ENCODE measurements at regions not wholly inside any gene's neighbourhood (a gene's known extent, or its start where the extent isn't known, plus 50 kb on each side); places are given as distances from the start of the nearest gene placed in this dataset.
"Not testable (repeated sequence)": the region's sequence is repeated elsewhere in the genome, so short reads cannot be mapped to it uniquely, and the experiment has no call there.

GRCh38 chr12:5173511-5174011 is 129.9 kb downstream of the KCNA5 start:
- DNase-seq (ENCODE audit: insufficient read length, low spot score, missing footprints) = no peak
- Histone ChIP-seq H3K4me2 (ENCODE audit: insufficient read depth, low read length) (no peak overlapping the region), H4K20me1 (ENCODE audit: insufficient read depth, low read length) (no peaks in the 10 kb centered on the region), H3K27me3 (ENCODE audit: insufficient read depth, low read length) (no peaks in the 10 kb centered on the region), H3K4me1 (ENCODE audit: insufficient read depth, low read length) (peaks cover 2% of the 10 kb centered on the region), H3K36me3 (ENCODE audit: insufficient read depth, low read length) (no peaks in the 10 kb centered on the region), H3K27ac (ENCODE audit: low read depth, low read length) (no peak overlapping the region), H3K4me3 (ENCODE audit: insufficient read depth, low read length) (no peak overlapping the region), H3K9me3 (ENCODE audit: low read depth, low read length) (no peaks in the 10 kb centered on the region), H2AFZ (ENCODE audit: low read length) (no peak overlapping the region), H3K79me2 (ENCODE audit: insufficient read depth, low read length) (no peaks in the 10 kb centered on the region)
- TF ChIP-seq, protein P1, sequence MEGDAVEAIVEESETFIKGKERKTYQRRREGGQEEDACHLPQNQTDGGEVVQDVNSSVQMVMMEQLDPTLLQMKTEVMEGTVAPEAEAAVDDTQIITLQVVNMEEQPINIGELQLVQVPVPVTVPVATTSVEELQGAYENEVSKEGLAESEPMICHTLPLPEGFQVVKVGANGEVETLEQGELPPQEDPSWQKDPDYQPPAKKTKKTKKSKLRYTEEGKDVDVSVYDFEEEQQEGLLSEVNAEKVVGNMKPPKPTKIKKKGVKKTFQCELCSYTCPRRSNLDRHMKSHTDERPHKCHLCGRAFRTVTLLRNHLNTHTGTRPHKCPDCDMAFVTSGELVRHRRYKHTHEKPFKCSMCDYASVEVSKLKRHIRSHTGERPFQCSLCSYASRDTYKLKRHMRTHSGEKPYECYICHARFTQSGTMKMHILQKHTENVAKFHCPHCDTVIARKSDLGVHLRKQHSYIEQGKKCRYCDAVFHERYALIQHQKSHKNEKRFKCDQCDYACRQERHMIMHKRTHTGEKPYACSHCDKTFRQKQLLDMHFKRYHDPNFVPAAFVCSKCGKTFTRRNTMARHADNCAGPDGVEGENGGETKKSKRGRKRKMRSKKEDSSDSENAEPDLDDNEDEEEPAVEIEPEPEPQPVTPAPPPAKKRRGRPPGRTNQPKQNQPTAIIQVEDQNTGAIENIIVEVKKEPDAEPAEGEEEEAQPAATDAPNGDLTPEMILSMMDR (IDR thresholded peaks at IDR 0.05; ENCODE audit: extremely low read depth, low read depth, low read length) = no peak

- H3K27me3 ChIP-seq (ENCODE audit: insufficient read depth, low read length); H3K4me1 ChIP-seq (ENCODE audit: insufficient read depth, low read length); H3K4me2 ChIP-seq (ENCODE audit: insufficient read depth, low read length); DNase-seq (ENCODE audit: insufficient read length, low spot score, missing footprints); H3K4me3 ChIP-seq (ENCODE audit: insufficient read depth, low read length); H3K79me2 ChIP-seq (ENCODE audit: insufficient read depth, low read length); H4K20me1 ChIP-seq (ENCODE audit: insufficient read depth, low read length); H3K27ac ChIP-seq (ENCODE audit: low read depth, low read length); H3K36me3 ChIP-seq (ENCODE audit: insufficient read depth, low read length); H3K9me3 ChIP-seq (ENCODE audit: low read depth, low read length); H2AFZ ChIP-seq (ENCODE audit: low read length): not testable (repeated sequence)
These were observed 131.7 kb downstream of the KCNA5 start for GRCh38 chr12:5175415-5175814.

DNA sequence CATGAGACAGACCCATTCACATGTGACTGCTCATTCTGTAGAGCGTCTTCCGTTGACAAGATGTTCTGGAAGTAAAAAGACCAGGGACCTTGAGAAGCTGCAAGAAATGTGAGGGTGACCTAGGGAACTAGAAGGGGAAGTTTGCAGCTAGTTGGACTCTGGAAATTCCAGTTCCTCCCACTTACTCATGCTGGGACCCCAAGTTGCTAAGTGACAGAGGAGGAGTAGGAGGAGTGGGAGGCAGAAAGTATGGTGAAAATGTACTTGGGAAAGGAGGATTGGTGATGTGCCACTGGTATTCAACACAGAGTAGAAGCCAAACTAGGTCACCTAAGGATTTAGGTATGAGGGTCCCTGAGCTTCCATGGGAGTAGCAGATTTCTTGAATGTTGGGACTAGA is 132.4 kb downstream of the KCNA5 start:
- Histone ChIP-seq H3K27ac (ENCODE audit: low read depth, low read length) (no peak overlapping the region), H2AFZ (ENCODE audit: low read length) (no peak overlapping the region), H4K20me1 (ENCODE audit: insufficient read depth, low read length) (no peaks in the 10 kb centered on the region), H3K4me2 (ENCODE audit: insufficient read depth, low read length) (no peak overlapping the region), H3K4me1 (ENCODE audit: insufficient read depth, low read length) (peaks cover 2% of the 10 kb centered on the region), H3K4me3 (ENCODE audit: insufficient read depth, low read length) (no peak overlapping the region), H3K9me3 (ENCODE audit: low read depth, low read length) (no peaks in the 10 kb centered on the region), H3K79me2 (ENCODE audit: insufficient read depth, low read length) (no peaks in the 10 kb centered on the region), H3K36me3 (ENCODE audit: insufficient read depth, low read length) (no peaks in the 10 kb centered on the region), H3K27me3 (ENCODE audit: insufficient read depth, low read length) (no peaks in the 10 kb centered on the region)
- TF ChIP-seq, protein P1 (IDR thresholded peaks at IDR 0.05; ENCODE audit: extremely low read depth, low read depth, low read length) = no peak
- DNase-seq (ENCODE audit: insufficient read length, low spot score, missing footprints) = no peak

GRCh38 chr12:5177096-5177495 is 133.4 kb downstream of the KCNA5 start:
- TF ChIP-seq, protein P1 (IDR thresholded peaks at IDR 0.05; ENCODE audit: extremely low read depth, low read depth, low read length) = no peak
- H3K36me3 ChIP-seq (ENCODE audit: insufficient read depth, low read length) = no peaks in the 10 kb centered on the region
- no peaks in the 10 kb centered on the region for H3K9me3 ChIP-seq (ENCODE audit: low read depth, low read length)
- no peak overlapping the region for H3K4me3 ChIP-seq (ENCODE audit: insufficient read depth, low read length)
- H3K27ac ChIP-seq (ENCODE audit: low read depth, low read length) = no peak overlapping the region
- no peaks in the 10 kb centered on the region for H3K79me2 ChIP-seq (ENCODE audit: insufficient read depth, low read length)
- no peak overlapping the region for H3K4me2 ChIP-seq (ENCODE audit: insufficient read depth, low read length)
- H2AFZ ChIP-seq (ENCODE audit: low read length) = no peak overlapping the region
- no peaks in the 10 kb centered on the region for H4K20me1 ChIP-seq (ENCODE audit: insufficient read depth, low read length)
- no peaks in the 10 kb centered on the region for H3K27me3 ChIP-seq (ENCODE audit: insufficient read depth, low read length)
- peaks cover 2% of the 10 kb centered on the region for H3K4me1 ChIP-seq (ENCODE audit: insufficient read depth, low read length)
- DNase-seq (ENCODE audit: insufficient read length, low spot score, missing footprints) = no peak

Measured in osteoblast (primary cell).